GM23338 (cell line): ENCODE measurements at regions not wholly inside any gene's neighbourhood (a gene's known extent, or its start where the extent isn't known, plus 50 kb on each side); places are given as distances from the start of the nearest gene placed in this dataset.

Source experiments
- EZH2 ChIP-seq: fragments of 200-600 bp; sonication (generic); IDR thresholded peaks from one replicate; pipeline ENCODE4 v1.8.0; 2017; ENCODE audit warnings: antibody characterized with exemption, mild to moderate bottlenecking, low read depth; ENCODE audit not compliant: unreplicated experiment
- EZH2phosphoT487 ChIP-seq: fragments of 200-600 bp; sonication (generic); IDR thresholded peaks from one replicate; pipeline ENCODE4 v1.8.1; 2018; ENCODE audit warnings: antibody characterized with exemption; ENCODE audit not compliant: unreplicated experiment
- POLR2AphosphoS5 ChIP-seq: IDR thresholded peaks from 2 replicates; pipeline ENCODE4 v1.6.1; 2016; ENCODE audit warnings: antibody characterized with exemption, low read depth
- TF ChIP-seq, protein P1 (sequence below), 2 experiments: fragments of 200-600 bp in 1 of 2; sonication (generic) in 1 of 2; conservative IDR thresholded peaks; 2 replicates each; pipeline versions ENCODE4 v1.5.1 to v1.6.1; 2016 to 2017; ENCODE audit warnings: antibody characterized with exemption in 2 of 2, low read depth in 2 of 2, mild to moderate bottlenecking in 2 of 2, moderate library complexity in 1 of 2
- TF ChIP-seq, protein P2 (sequence below): IDR thresholded peaks from one replicate; pipeline ENCODE4 v1.6.1; 2018; ENCODE audit warnings: antibody characterized with exemption; ENCODE audit not compliant: unreplicated experiment

DNA sequence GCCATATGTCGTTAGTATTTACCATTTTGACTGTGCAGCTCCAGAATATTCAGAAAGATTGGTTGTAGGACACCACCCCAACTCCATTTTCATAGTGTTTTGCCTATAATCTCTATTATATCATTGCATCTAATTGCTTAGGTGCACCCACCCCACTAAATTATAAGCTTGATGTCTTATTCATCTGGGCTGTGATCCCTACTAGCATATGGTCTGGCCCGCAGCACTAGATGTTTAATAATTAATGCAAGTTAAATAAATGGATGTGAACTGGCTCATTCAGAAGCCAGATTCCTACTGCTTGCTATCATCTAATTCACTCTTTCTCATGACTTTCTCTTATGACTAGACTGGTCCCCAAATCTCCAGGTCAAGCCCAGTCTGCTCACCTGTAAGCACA lies 143.5 kb downstream of the RELL1 start:
- TF ChIP-seq EZH2 (no peak), EZH2phosphoT487 (no peak), POLR2AphosphoS5 (no peak)
- TF ChIP-seq, protein P1, sequence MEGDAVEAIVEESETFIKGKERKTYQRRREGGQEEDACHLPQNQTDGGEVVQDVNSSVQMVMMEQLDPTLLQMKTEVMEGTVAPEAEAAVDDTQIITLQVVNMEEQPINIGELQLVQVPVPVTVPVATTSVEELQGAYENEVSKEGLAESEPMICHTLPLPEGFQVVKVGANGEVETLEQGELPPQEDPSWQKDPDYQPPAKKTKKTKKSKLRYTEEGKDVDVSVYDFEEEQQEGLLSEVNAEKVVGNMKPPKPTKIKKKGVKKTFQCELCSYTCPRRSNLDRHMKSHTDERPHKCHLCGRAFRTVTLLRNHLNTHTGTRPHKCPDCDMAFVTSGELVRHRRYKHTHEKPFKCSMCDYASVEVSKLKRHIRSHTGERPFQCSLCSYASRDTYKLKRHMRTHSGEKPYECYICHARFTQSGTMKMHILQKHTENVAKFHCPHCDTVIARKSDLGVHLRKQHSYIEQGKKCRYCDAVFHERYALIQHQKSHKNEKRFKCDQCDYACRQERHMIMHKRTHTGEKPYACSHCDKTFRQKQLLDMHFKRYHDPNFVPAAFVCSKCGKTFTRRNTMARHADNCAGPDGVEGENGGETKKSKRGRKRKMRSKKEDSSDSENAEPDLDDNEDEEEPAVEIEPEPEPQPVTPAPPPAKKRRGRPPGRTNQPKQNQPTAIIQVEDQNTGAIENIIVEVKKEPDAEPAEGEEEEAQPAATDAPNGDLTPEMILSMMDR (conservative IDR thresholded peaks at IDR 0.05; ENCODE audit: low read depth in 2 of 2), result no peak
- TF ChIP-seq, protein P2, sequence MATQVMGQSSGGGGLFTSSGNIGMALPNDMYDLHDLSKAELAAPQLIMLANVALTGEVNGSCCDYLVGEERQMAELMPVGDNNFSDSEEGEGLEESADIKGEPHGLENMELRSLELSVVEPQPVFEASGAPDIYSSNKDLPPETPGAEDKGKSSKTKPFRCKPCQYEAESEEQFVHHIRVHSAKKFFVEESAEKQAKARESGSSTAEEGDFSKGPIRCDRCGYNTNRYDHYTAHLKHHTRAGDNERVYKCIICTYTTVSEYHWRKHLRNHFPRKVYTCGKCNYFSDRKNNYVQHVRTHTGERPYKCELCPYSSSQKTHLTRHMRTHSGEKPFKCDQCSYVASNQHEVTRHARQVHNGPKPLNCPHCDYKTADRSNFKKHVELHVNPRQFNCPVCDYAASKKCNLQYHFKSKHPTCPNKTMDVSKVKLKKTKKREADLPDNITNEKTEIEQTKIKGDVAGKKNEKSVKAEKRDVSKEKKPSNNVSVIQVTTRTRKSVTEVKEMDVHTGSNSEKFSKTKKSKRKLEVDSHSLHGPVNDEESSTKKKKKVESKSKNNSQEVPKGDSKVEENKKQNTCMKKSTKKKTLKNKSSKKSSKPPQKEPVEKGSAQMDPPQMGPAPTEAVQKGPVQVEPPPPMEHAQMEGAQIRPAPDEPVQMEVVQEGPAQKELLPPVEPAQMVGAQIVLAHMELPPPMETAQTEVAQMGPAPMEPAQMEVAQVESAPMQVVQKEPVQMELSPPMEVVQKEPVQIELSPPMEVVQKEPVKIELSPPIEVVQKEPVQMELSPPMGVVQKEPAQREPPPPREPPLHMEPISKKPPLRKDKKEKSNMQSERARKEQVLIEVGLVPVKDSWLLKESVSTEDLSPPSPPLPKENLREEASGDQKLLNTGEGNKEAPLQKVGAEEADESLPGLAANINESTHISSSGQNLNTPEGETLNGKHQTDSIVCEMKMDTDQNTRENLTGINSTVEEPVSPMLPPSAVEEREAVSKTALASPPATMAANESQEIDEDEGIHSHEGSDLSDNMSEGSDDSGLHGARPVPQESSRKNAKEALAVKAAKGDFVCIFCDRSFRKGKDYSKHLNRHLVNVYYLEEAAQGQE, result no peak
